ENCODE measurements at regions not wholly inside any gene's neighbourhood (a gene's known extent, or its start where the extent isn't known, plus 50 kb on each side); places are given as distances from the start of the nearest gene placed in this dataset.
"Not testable (repeated sequence)": the region's sequence is repeated elsewhere in the genome, so short reads cannot be mapped to it uniquely, and the experiment has no call there.

- no TSS peak for BruUV-seq (replicated peaks)
Observed at GRCh38 chr3:166630190-166630589, 749.9 kb downstream of the ZBBX start.

GRCh38 chr3:166613365-166613764, 766.7 kb downstream of the ZBBX start:
- intact Hi-C loops (cut with micrococcal nuclease): no loop called here
- H3K79me2 ChIP-seq (ENCODE audit: low read length): no peaks in the 10 kb centered on the region
- ChIA-PET CTCF (no interaction called here), POLR2A (ENCODE audit: unreplicated experiment) (no interaction called here)
- no peak overlapping the region for H3K27ac ChIP-seq (ENCODE audit: low read length)
- H3K9me3 ChIP-seq (ENCODE audit: low read length): no peaks in the 10 kb centered on the region
- no peak overlapping the region for H3K4me2 ChIP-seq (ENCODE audit: low read length)
- no peaks in the 10 kb centered on the region for H3F3A ChIP-seq (ENCODE audit: low read length, unreplicated experiment)
- H3K9ac ChIP-seq (ENCODE audit: low read length): no peak overlapping the region
- ATAC-seq (no peak), DNase-seq (no peak)
- no peaks in the 10 kb centered on the region for H4K20me1 ChIP-seq (ENCODE audit: low read length)
- TF ChIP-seq CTCF (conservative IDR thresholded peaks at IDR 0.05; ENCODE audit: low read depth, low read length) (no peak), EZH2phosphoT487 (IDR thresholded peaks at IDR 0.05; ENCODE audit: borderline replicate concordance, low read length) (no peak), EZH2 (IDR thresholded peaks at IDR 0.05; ENCODE audit: low read length, unreplicated experiment) (no peak)
- no peak overlapping the region for H3K4me3 ChIP-seq (ENCODE audit: low read length)
- no peak overlapping the region for H2AFZ ChIP-seq (ENCODE audit: low read length)
- H3K9me2 ChIP-seq (replicated peaks; ENCODE audit: low read length): no peaks in the 10 kb centered on the region
- BruUV-seq (replicated peaks): no TSS peak
- 0 out of 2 replicates have a peak, but pooled peaks cover 2% of the 10 kb centered on the region for H3K4me1 ChIP-seq (ENCODE audit: insufficient read depth, low read length)
- no peaks in the 10 kb centered on the region for H3K27me3 ChIP-seq (ENCODE audit: low read length)
- no peaks in the 10 kb centered on the region for H3K36me3 ChIP-seq (ENCODE audit: low read depth, low read length)

More at GRCh38 chr3:166630190-166630589, 749.9 kb downstream of the ZBBX start:
- no peaks in the 10 kb centered on the region for H3K27me3 ChIP-seq (ENCODE audit: low read length)
- H3K9me2 ChIP-seq (replicated peaks; ENCODE audit: low read length): no peaks in the 10 kb centered on the region
- no peak overlapping the region for H3K4me2 ChIP-seq (ENCODE audit: low read length)
- H2AFZ ChIP-seq (ENCODE audit: low read length): no peak overlapping the region
- DNase-seq (no peak), ATAC-seq (no peak)
- intact Hi-C loops (cut with micrococcal nuclease): no loop called here
- H3K4me1 ChIP-seq (ENCODE audit: insufficient read depth, low read length): no peaks in the 10 kb centered on the region
- no peak overlapping the region for H3K4me3 ChIP-seq (ENCODE audit: low read length)
- POLR2A ChIA-PET (ENCODE audit: unreplicated experiment): no interaction called here
- CTCF ChIA-PET: no interaction called here
- no peak for TF ChIP-seq CTCF (conservative IDR thresholded peaks at IDR 0.05; ENCODE audit: low read depth, low read length)
- no peak for TF ChIP-seq EZH2phosphoT487 (IDR thresholded peaks at IDR 0.05; ENCODE audit: borderline replicate concordance, low read length)
- TF ChIP-seq EZH2 (IDR thresholded peaks at IDR 0.05; ENCODE audit: low read length, unreplicated experiment): no peak
- H3F3A ChIP-seq (ENCODE audit: low read length, unreplicated experiment): no peaks in the 10 kb centered on the region
- no peaks in the 10 kb centered on the region for H3K79me2 ChIP-seq (ENCODE audit: low read length)
- H3K36me3 ChIP-seq (ENCODE audit: low read depth, low read length): no peaks in the 10 kb centered on the region
- H3K9me3 ChIP-seq (ENCODE audit: low read length): no peaks in the 10 kb centered on the region
- no peak overlapping the region for H3K9ac ChIP-seq (ENCODE audit: low read length)
- no peaks in the 10 kb centered on the region for H4K20me1 ChIP-seq (ENCODE audit: low read length)
- H3K27ac ChIP-seq (ENCODE audit: low read length): no peak overlapping the region

GRCh38 chr3:166612761-166613160, 767.3 kb downstream of the ZBBX start:
- intact Hi-C loops (cut with micrococcal nuclease); H2AFZ ChIP-seq (ENCODE audit: low read length); H3F3A ChIP-seq (ENCODE audit: low read length, unreplicated experiment); H3K27ac ChIP-seq (ENCODE audit: low read length); H3K9ac ChIP-seq (ENCODE audit: low read length); H3K27me3 ChIP-seq (ENCODE audit: low read length); H3K4me1 ChIP-seq (ENCODE audit: insufficient read depth, low read length); H4K20me1 ChIP-seq (ENCODE audit: low read length); H3K9me2 ChIP-seq (replicated peaks; ENCODE audit: low read length); DNase-seq; BruUV-seq (replicated peaks); H3K79me2 ChIP-seq (ENCODE audit: low read length); CTCF ChIA-PET; H3K4me3 ChIP-seq (ENCODE audit: low read length); POLR2A ChIA-PET (ENCODE audit: unreplicated experiment); H3K36me3 ChIP-seq (ENCODE audit: low read depth, low read length); ATAC-seq; H3K9me3 ChIP-seq (ENCODE audit: low read length); H3K4me2 ChIP-seq (ENCODE audit: low read length): not testable (repeated sequence)
